ENCODE measurements at regions not wholly inside any gene's neighbourhood (a gene's known extent, or its start where the extent isn't known, plus 50 kb on each side); places are given as distances from the start of the nearest gene placed in this dataset.

DNA sequence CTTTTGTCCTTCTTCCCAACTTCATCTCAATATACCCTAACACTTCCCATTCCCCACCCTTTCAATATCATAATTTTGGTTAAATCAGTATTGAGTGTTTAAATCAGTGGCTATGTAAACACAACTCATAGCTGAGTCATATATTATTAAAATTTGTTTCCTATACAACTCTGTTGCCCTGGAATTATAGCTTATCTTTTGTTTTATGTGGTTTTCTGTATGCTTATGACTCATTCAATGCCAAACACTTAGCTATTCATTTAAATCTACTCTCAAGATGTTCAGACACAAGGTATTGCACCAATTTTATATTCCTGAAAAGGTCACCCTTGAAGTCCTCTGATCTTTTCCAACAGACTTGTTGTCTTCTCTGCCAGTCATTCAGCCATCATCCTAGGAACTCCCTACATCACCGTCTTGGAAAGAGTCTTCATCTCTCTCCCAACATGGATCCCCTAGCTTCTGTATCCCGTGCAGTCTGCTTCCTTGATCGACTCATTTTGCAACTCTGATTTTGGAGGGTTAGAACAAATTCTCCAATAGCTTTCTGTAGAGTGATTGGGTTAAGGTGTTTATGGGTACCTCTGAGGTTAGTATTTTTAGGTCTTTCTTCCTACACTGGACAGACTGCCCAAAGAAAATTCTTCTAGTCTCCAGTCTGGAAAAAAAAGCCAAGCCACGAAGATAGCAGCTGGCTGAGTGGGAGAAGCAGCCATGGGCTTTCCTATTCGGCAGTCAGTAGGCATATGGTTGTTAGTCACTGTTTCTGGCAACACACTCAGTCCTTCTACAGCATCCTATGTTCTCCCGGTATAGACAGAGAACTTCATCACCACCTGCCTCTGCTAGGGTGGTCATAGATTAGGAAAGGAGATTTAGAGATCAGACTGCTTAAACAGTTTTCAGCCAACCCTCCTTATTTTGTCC is 102.1 kb downstream of the CRPPA start:
- no peak overlapping the region for H3K4me3 Mint-ChIP-seq
- no peaks in the 10 kb centered on the region for H3K9me3 Mint-ChIP-seq
- H3K4me1 Mint-ChIP-seq: no peaks in the 10 kb centered on the region
- TF ChIP-seq CTCF (IDR thresholded peaks at IDR 0.05): no peak
- no peak overlapping the region for H3K27ac Mint-ChIP-seq
- DNase-seq: no peak
- no peaks in the 10 kb centered on the region for H3K36me3 Mint-ChIP-seq (ENCODE audit: low read depth)
- no peaks in the 10 kb centered on the region for H3K27me3 Mint-ChIP-seq (ENCODE audit: low read depth, poor library complexity)

DNA sequence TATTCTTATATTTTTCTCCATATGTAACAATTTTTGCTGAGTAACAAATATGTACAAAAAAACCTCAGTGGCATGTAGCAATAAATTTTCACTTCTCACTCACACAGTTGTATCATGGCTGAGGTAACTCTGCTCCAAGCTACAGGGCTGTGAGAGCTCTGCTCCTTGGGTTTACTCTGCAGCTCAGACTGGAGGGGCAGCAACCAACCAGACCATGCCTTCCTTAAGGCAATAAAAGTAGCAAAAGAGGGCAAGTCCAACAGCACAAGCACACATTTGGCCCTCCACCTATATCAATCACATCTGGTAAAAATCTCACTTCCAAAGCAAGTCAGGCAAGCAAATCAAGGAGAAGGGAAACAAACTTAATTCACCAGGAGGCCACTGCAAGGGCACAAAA is 102.9 kb downstream of the CRPPA start:
- H3K9me3 Mint-ChIP-seq: no peaks in the 10 kb centered on the region
- TF ChIP-seq CTCF (IDR thresholded peaks at IDR 0.05): no peak
- no peaks in the 10 kb centered on the region for H3K27me3 Mint-ChIP-seq (ENCODE audit: low read depth, poor library complexity)
- no peaks in the 10 kb centered on the region for H3K4me1 Mint-ChIP-seq
- DNase-seq: no peak
- no peak overlapping the region for H3K4me3 Mint-ChIP-seq
- no peaks in the 10 kb centered on the region for H3K36me3 Mint-ChIP-seq (ENCODE audit: low read depth)
- peak overlapping the region; percentile 7 for H3K27ac Mint-ChIP-seq

DNA sequence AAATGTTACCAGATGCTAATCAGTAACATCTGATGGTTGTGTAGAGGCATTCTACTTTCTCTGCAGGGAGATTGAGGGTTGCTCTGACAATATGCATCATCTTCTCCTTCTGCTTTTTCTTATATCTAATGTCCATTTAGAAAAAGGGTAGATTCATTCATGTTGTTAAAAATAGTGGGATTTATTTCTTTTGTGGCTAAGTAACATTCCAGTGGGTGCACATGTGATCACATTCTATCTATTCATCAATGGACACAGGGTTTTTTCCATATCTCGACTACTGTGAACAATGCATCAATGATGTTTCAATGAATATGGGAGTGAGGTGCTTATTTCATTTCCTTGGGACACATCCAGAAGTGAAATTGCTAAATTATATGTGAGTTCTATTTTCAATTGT is 103.9 kb downstream of the CRPPA start:
- no peak for TF ChIP-seq CTCF (IDR thresholded peaks at IDR 0.05)
- no peak overlapping the region for H3K27ac Mint-ChIP-seq
- DNase-seq: no peak
- no peaks in the 10 kb centered on the region for H3K4me1 Mint-ChIP-seq
- H3K27me3 Mint-ChIP-seq (ENCODE audit: low read depth, poor library complexity): no peaks in the 10 kb centered on the region
- H3K36me3 Mint-ChIP-seq (ENCODE audit: low read depth): no peaks in the 10 kb centered on the region
- H3K4me3 Mint-ChIP-seq: no peak overlapping the region
- H3K9me3 Mint-ChIP-seq: no peaks in the 10 kb centered on the region

DNA sequence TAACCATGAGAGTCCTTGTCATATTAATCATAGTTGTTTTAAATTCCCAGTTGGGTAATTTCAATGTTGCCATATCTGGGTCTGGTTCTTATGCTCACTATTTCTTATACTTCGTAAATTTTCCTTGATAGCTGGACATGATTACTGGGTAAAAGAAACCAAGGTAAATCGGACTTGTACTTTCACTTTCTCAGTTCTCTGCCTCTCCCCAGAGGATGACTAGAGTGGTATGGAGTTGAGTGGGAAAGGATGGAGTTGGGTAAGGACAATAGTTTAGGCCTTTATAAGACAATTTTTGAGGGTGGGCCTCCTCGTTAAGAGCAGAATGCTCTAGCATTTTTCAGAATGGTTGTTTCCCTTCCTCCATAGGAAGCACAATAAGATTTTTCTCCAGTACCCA is 106.1 kb downstream of the CRPPA start:
- Mint-ChIP-seq H3K4me3 (no peak overlapping the region), H3K27me3 (ENCODE audit: low read depth, poor library complexity) (no peaks in the 10 kb centered on the region), H3K4me1 (no peaks in the 10 kb centered on the region), H3K36me3 (ENCODE audit: low read depth) (no peaks in the 10 kb centered on the region), H3K27ac (no peak overlapping the region), H3K9me3 (no peaks in the 10 kb centered on the region)
- DNase-seq: no peak
- no peak for TF ChIP-seq CTCF (IDR thresholded peaks at IDR 0.05)

DNA sequence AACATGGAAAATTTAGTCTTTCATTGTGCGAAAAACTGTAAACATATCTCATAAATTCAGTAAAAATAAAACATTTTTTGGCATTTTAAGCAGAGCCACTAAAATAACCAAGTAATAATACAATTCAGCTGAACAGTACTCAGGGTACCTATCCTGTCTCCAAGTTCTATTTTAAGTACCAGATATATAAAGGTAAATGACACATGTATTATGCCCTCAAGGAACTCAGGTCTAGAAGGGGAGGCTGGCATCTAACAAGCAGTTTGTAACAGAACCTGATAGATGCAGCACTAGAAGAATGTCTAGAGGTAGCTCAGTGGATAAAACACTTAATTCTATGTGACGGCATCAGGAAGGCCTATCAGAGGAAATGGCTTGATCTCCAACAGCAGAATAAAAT is 112.2 kb downstream of the CRPPA start:
- Mint-ChIP-seq H3K27ac (no peak overlapping the region), H3K27me3 (ENCODE audit: low read depth, poor library complexity) (no peaks in the 10 kb centered on the region), H3K36me3 (ENCODE audit: low read depth) (no peaks in the 10 kb centered on the region), H3K9me3 (no peaks in the 10 kb centered on the region), H3K4me1 (no peaks in the 10 kb centered on the region), H3K4me3 (no peak overlapping the region)
- no peak for DNase-seq
- TF ChIP-seq CTCF (IDR thresholded peaks at IDR 0.05): no peak

GRCh38 chr7:16301291-16301690 is 120.0 kb downstream of the CRPPA start:
- Mint-ChIP-seq H3K36me3 (ENCODE audit: low read depth) (no peaks in the 10 kb centered on the region), H3K4me1 (no peaks in the 10 kb centered on the region), H3K27ac (no peak overlapping the region), H3K27me3 (ENCODE audit: low read depth, poor library complexity) (no peaks in the 10 kb centered on the region), H3K9me3 (no peaks in the 10 kb centered on the region), H3K4me3 (no peak overlapping the region)
- no peak for TF ChIP-seq CTCF (IDR thresholded peaks at IDR 0.05)
- DNase-seq: no peak
